GM19372 (cell line): ENCODE measurements at regions not wholly inside any gene's neighbourhood (a gene's known extent, or its start where the extent isn't known, plus 50 kb on each side); places are given as distances from the start of the nearest gene placed in this dataset.
"Not testable (repeated sequence)": the region's sequence is repeated elsewhere in the genome, so short reads cannot be mapped to it uniquely, and the experiment has no call there.

Source experiments
- ATAC-seq: cut with Tn5 transposase; IDR thresholded peaks from one replicate; pipeline ENCODE4 v1.9.1; 2021; ENCODE audit warnings: mild to moderate bottlenecking, low read depth, moderate library complexity; ENCODE audit not compliant: unreplicated experiment

GRCh38 chr11:116667318-116667717 lies 105.5 kb downstream of the BUD13 start:
- ATAC-seq, result not testable (repeated sequence)

GRCh38 chr11:116666673-116667249 lies 106.0 kb downstream of the BUD13 start:
- ATAC-seq, result not testable (repeated sequence)

GRCh38 chr11:116665523-116665922 lies 107.3 kb downstream of the BUD13 start:
- ATAC-seq, result no peak

- no peak for ATAC-seq
Measured at GRCh38 chr11:116661056-116661455, 111.7 kb downstream of the BUD13 start.

GRCh38 chr11:116660011-116660410 lies 112.8 kb downstream of the BUD13 start:
- ATAC-seq, result no peak

GRCh38 chr11:116658876-116659535 lies 113.8 kb downstream of the BUD13 start:
- no peak for ATAC-seq

GRCh38 chr11:116657842-116658825 lies 114.7 kb downstream of the BUD13 start:
- ATAC-seq, result no peak

- no peak for ATAC-seq
Measured at GRCh38 chr11:116656011-116656410, 116.8 kb downstream of the BUD13 start.

GRCh38 chr11:116654526-116654925 lies 118.3 kb downstream of the BUD13 start:
- no peak for ATAC-seq

GRCh38 chr11:116653206-116653605 lies 119.6 kb downstream of the BUD13 start:
- ATAC-seq, result no peak

- no peak for ATAC-seq
Measured at GRCh38 chr11:116651737-116652237, 121.0 kb downstream of the BUD13 start.

GRCh38 chr11:116651098-116651736 lies 121.6 kb downstream of the BUD13 start:
- ATAC-seq, result no peak

- no peak for ATAC-seq
Measured at GRCh38 chr11:116650052-116650451, 122.7 kb downstream of the BUD13 start.

GRCh38 chr11:116649268-116649667 lies 123.5 kb downstream of the BUD13 start:
- no peak for ATAC-seq

- no peak for ATAC-seq
Measured at GRCh38 chr11:116648247-116649174, 124.3 kb downstream of the BUD13 start.

GRCh38 chr11:116647305-116648080 lies 125.3 kb downstream of the BUD13 start:
- no peak for ATAC-seq

- ATAC-seq, result no peak
Measured at GRCh38 chr11:116646191-116646590, 126.6 kb downstream of the BUD13 start.

- ATAC-seq, result no peak
Measured at GRCh38 chr11:116644941-116645305, 127.9 kb downstream of the BUD13 start.
